GM12874 (cell line): ENCODE measurements at regions not wholly inside any gene's neighbourhood (a gene's known extent, or its start where the extent isn't known, plus 50 kb on each side); places are given as distances from the start of the nearest gene placed in this dataset.

ENCODE experiments used
- TF ChIP-seq, protein P1 (sequence below): IDR thresholded peaks from 2 replicates; pipeline ENCODE4 v1.5.1; 2011; ENCODE audit warnings: low read depth, mild to moderate bottlenecking, control low read depth, low read length, moderate library complexity; ENCODE audit not compliant: insufficient read depth

DNA sequence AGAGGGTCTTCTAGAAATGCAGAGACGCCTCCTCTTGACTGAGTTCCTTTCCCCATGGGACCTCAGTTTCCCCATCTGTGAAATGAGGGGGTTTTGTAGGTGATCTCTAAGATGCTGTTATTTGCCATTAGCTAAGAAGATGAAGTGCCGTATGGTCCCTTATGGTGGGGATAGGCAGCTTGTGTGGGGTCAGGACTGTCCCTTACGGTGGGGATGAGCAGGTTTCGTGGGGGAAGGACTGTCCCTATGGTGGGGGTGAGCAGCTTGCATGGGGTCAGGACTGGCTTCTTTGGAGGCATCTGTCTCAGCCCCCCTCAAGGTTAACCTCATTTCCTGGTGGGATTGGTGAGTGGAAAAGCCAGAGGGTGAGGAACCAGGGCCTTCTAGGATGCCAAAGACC, 148.3 kb upstream of the GPR26 start:
- TF ChIP-seq, protein P1, sequence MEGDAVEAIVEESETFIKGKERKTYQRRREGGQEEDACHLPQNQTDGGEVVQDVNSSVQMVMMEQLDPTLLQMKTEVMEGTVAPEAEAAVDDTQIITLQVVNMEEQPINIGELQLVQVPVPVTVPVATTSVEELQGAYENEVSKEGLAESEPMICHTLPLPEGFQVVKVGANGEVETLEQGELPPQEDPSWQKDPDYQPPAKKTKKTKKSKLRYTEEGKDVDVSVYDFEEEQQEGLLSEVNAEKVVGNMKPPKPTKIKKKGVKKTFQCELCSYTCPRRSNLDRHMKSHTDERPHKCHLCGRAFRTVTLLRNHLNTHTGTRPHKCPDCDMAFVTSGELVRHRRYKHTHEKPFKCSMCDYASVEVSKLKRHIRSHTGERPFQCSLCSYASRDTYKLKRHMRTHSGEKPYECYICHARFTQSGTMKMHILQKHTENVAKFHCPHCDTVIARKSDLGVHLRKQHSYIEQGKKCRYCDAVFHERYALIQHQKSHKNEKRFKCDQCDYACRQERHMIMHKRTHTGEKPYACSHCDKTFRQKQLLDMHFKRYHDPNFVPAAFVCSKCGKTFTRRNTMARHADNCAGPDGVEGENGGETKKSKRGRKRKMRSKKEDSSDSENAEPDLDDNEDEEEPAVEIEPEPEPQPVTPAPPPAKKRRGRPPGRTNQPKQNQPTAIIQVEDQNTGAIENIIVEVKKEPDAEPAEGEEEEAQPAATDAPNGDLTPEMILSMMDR = no peak

DNA sequence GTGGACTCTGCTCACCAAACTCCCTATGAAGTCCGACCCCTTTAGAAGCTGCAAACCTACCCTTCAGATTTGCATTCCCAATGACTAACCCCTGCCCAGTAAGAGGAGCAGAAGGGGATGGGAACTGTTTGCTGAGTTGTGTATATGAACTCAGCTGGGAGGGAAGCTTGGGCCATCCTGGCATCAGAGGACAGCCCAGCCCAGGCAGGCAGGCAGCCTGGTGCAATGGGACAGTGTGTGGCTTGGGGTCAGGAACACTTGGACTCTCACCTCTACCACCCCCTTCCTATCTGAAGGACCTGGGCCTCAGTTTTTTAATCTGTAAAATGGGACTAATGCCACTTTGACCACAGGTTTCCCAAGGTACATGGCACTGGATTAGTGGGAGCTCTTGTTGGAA, 147.4 kb upstream of the GPR26 start:
- TF ChIP-seq, protein P1 = no peak

DNA sequence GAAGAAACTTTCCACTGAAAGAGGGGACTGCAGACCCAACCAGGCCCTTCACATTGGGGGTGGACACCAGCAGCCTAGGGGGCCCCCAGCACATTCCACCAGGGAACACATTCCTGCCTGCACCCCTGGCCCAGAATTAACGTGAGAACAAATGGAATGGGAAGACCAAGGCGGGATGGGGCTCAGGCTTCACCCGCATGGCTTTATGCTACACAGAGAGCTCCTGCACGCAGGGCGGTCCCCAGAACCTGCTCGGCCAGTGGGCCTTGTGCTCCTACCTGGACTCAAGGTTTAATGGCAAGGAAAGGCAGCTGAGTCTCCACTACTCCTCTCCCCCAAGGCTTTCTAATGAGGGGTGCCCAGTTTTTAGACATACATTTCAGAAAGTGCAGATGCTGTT, 146.3 kb upstream of the GPR26 start:
- TF ChIP-seq, protein P1 = no peak

DNA sequence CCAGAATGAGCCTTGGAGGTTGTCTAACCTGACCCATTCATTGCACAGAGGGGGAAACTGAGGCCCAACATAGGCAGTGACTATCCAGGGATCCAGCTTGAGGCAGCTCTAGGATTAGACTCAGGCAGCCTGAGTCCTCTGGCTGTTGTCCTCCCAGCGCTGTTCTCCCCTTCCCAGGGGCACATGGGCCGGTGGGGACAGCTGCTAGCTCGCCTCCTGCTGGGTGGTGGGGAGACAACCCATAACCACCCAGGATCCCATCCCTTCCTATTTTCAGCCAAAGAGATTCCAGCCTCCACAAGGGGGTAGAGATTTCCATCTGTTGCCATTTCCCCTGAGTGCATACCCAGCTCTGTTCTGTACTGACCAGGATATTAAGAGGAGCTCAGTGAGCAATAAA, 145.1 kb upstream of the GPR26 start:
- TF ChIP-seq, protein P1 = no peak

DNA sequence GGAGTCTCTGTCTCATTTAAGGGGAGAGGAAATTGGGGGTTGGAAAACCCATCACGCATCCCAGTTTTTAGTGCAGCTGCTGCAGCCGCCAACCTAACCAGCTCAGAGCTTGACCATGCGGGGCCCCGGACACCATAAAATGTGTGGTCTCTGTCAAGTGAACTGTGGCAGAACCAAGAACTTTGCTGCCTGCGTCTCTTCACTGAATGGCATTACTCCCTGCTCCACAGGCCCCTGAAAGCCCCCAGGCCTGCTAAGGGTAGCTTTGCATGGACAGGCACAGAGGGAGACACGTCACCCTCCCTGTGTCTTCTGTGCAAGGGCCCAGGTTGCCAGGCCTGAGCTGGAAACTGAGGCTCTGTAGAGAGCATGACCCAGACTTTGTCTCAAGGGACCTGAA, 144.6 kb upstream of the GPR26 start:
- TF ChIP-seq, protein P1 = no peak

DNA sequence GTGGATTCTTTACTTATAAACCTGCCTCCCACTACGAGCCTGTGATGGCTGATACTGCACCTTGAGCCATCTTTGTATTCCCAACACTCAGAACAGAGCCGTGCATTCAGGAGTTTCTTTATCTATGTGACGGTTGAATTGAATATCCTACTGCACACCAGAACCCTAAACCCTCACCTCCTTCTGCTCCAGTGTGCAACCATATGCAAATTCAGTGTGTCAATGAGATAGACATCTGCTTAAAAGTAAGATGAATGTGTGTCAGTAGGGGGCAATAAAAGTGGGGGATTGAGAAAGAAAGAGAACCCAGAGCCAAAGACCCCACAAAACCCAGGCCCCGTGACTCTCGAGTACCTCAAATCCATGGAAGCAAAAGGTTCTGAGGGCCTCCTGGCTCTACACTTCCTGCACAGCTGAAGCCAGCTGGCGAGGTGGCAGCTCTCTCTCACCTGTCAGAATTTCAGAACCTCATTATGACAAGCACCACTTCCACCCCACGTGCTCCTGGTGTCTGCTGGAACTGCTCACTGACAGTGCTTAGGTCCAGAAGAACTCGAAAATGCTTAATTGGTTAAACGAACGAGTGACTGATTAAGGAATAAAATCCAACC, 143.3 kb upstream of the GPR26 start:
- TF ChIP-seq, protein P1 = no peak

DNA sequence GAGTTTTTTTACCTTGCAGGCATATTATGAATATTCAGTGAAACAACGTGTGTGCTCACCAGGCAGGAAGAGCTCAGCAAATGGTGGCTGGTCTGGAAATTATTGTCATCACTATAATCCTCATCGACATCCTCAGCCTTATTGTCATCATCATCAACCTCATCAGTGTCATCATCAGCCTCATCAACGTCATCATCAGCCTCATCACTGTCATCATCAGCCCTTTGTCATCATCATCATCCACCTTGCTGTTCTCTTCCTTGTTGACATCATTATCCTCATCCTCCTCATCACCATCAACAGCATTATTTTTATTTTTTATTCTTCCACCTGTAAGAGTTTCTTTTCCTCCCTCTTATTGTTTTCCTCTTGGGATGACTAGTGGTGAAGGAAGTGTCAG, 142.3 kb upstream of the GPR26 start:
- TF ChIP-seq, protein P1 = no peak
